CD14-positive monocyte (primary cell): ENCODE measurements at regions not wholly inside any gene's neighbourhood (a gene's known extent, or its start where the extent isn't known, plus 50 kb on each side); places are given as distances from the start of the nearest gene placed in this dataset.

Experiments
- DNase-seq, 3 donors: peaks; one replicate each; pipeline ENCODE4 v3.0.0-alpha.2; 2011 to 2022
- H2AFZ ChIP-seq: 2 replicates; pipeline ENCODE4 v1.6.0; 2012; ENCODE audit warnings: mild to moderate bottlenecking, low read depth, low read length, inconsistent platforms; ENCODE audit not compliant: insufficient read depth, poor library complexity, severe bottlenecking
- H3K27ac ChIP-seq, 2 donors: 1 replicate in 1 of 2; 2 replicates in 1 of 2; pipeline ENCODE4 v1.5.1; 2012 to 2013; ENCODE audit warnings: low read length in 2 of 2, control low read depth in 1 of 2, inconsistent platforms in 1 of 2, low read depth in 1 of 2, mild to moderate bottlenecking in 1 of 2
- H3K27me3 ChIP-seq, 2 donors: one replicate each; pipeline versions ENCODE4 v1.6.0 to v1.6.1; 2011 to 2013; ENCODE audit warnings: low read length in 2 of 2; ENCODE audit not compliant: control insufficient read depth in 2 of 2, insufficient read depth in 2 of 2
- H3K36me3 ChIP-seq, 2 donors: replicated peaks in 1 of 2; 1 replicate in 1 of 2; 2 replicates in 1 of 2; pipeline versions ENCODE4 v1.5.1 to v1.6.1; 2012 to 2013; ENCODE audit warnings: low read length in 2 of 2, control low read depth in 1 of 2, inconsistent platforms in 1 of 2, mild to moderate bottlenecking in 1 of 2; ENCODE audit not compliant: insufficient read depth in 2 of 2, control insufficient read depth in 1 of 2
- H3K4me1 ChIP-seq, 2 donors: 1 replicate in 1 of 2; 2 replicates in 1 of 2; pipeline versions ENCODE4 v1.5.1 to v1.6.1; 2012 to 2013; ENCODE audit warnings: low read length in 2 of 2, control low read depth in 1 of 2, inconsistent platforms in 1 of 2, mild to moderate bottlenecking in 1 of 2, moderate library complexity in 1 of 2; ENCODE audit not compliant: insufficient read depth in 2 of 2, control insufficient read depth in 1 of 2
- H3K4me2 ChIP-seq: replicated peaks from 2 replicates; pipeline ENCODE3; 2012; ENCODE audit warnings: low read length, moderate library complexity, mild to moderate bottlenecking; ENCODE audit not compliant: poor library complexity, severe bottlenecking; ENCODE audit errors: extremely low read depth
- H3K4me3 ChIP-seq, 3 experiments: fragments of 200-600 bp in 1 of 3; sonication (generic) in 1 of 3; replicated peaks in 1 of 3; 1 replicate in 2 of 3; 2 replicates in 1 of 3; pipeline ENCODE4 v1.5.1; 2011 to 2013; ENCODE audit warnings: low read length in 3 of 3, mild to moderate bottlenecking in 3 of 3, control low read depth in 2 of 3, low read depth in 2 of 3, inconsistent platforms in 1 of 3, moderate library complexity in 1 of 3
- H3K79me2 ChIP-seq: 2 replicates; pipeline ENCODE4 v1.6.0; 2012; ENCODE audit warnings: mild to moderate bottlenecking, control low read depth, inconsistent platforms, low read length, moderate library complexity; ENCODE audit not compliant: insufficient read depth
- H3K9ac ChIP-seq: 2 replicates; pipeline ENCODE4 v1.6.0; 2017; ENCODE audit warnings: low read length, mild to moderate bottlenecking; ENCODE audit not compliant: insufficient read depth, poor library complexity, severe bottlenecking
- H3K9me3 ChIP-seq, 2 donors: replicated peaks in 1 of 2; 1 replicate in 1 of 2; 2 replicates in 1 of 2; pipeline versions ENCODE4 v1.5.1 to v1.6.1; 2012 to 2013; ENCODE audit warnings: low read length in 2 of 2, control low read depth in 1 of 2; ENCODE audit not compliant: control insufficient read depth in 1 of 2, insufficient read depth in 1 of 2
- H4K20me1 ChIP-seq: 2 replicates; pipeline ENCODE4 v1.6.0; 2012; ENCODE audit warnings: mild to moderate bottlenecking, low read length, control low read depth, moderate library complexity; ENCODE audit not compliant: insufficient read depth
- H3K27ac Mint-ChIP-seq, 7 donors: one replicate each; pipeline ENCODE4 v1.8.0; 2020; ENCODE audit warnings: mild to moderate bottlenecking in 7 of 7, mixed read lengths in 7 of 7, moderate library complexity in 6 of 7, inconsistent platforms in 2 of 7
- H3K27me3 Mint-ChIP-seq, 3 donors: one replicate each; pipeline ENCODE4 v1.8.0; 2021 to 2022; ENCODE audit warnings: low read depth in 3 of 3, mild to moderate bottlenecking in 3 of 3, mixed read lengths in 3 of 3, moderate library complexity in 3 of 3, inconsistent platforms in 1 of 3
- H3K36me3 Mint-ChIP-seq, 2 donors: one replicate each; pipeline ENCODE4 v1.8.0; 2020; ENCODE audit warnings: mixed read lengths in 2 of 2, inconsistent platforms in 1 of 2, mild to moderate bottlenecking in 1 of 2
- H3K4me1 Mint-ChIP-seq: one replicate; pipeline ENCODE4 v1.8.0; 2020; ENCODE audit warnings: mild to moderate bottlenecking, mixed read lengths
- H3K4me3 Mint-ChIP-seq, 2 donors: one replicate each; pipeline ENCODE4 v1.8.0; 2020; ENCODE audit warnings: mild to moderate bottlenecking in 2 of 2, mixed read lengths in 2 of 2, moderate library complexity in 1 of 2
- H3K9me3 Mint-ChIP-seq, 7 donors: one replicate each; pipeline ENCODE4 v1.8.0; 2020 to 2022; ENCODE audit warnings: mixed read lengths in 7 of 7, mild to moderate bottlenecking in 6 of 7, moderate library complexity in 6 of 7, inconsistent platforms in 2 of 7
- WGBS: methylation state at CpG from one replicate; pipeline ENCODE4 v1.1.5; 2013; ENCODE audit warnings: missing lambda C conversion rate; ENCODE audit not compliant: insufficient coverage; 5-methylcytosine and 5-hydroxymethylcytosine counted together
- intact Hi-C, 2 donors: fragments of 100-400 bp; cut with micrococcal nuclease; formaldehyde crosslinking; loops; one replicate each; pipeline versions ENCODE4 v1.15.0 to v1.15.1; 2023
- TF ChIP-seq, protein P1 (sequence below): fragments of 200-600 bp; IDR thresholded peaks from one replicate; pipeline ENCODE4 v1.8.0; 2022; ENCODE audit warnings: antibody characterized with exemption, mild to moderate bottlenecking

DNA sequence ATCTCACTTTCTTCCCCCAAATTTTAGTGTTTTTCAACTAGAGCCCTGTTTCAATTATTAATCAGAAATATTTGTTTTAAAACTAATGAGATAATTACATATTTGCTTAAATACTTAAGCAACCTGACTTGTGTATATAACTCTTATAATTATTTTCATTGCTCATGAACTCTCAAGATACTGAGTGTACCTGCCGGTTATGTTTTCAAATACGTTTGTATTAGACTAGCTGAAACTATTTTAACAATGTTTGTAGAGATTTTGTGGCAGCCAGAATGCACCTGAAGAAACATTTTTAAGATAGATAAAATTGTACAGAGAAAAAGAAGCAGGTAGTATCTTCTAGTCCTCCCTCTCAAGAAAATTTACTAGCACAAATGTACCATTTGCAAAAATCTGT, 140.6 kb upstream of the CXADR start:
- no peaks in the 10 kb centered on the region for H3K27me3 ChIP-seq
- TF ChIP-seq, protein P1, sequence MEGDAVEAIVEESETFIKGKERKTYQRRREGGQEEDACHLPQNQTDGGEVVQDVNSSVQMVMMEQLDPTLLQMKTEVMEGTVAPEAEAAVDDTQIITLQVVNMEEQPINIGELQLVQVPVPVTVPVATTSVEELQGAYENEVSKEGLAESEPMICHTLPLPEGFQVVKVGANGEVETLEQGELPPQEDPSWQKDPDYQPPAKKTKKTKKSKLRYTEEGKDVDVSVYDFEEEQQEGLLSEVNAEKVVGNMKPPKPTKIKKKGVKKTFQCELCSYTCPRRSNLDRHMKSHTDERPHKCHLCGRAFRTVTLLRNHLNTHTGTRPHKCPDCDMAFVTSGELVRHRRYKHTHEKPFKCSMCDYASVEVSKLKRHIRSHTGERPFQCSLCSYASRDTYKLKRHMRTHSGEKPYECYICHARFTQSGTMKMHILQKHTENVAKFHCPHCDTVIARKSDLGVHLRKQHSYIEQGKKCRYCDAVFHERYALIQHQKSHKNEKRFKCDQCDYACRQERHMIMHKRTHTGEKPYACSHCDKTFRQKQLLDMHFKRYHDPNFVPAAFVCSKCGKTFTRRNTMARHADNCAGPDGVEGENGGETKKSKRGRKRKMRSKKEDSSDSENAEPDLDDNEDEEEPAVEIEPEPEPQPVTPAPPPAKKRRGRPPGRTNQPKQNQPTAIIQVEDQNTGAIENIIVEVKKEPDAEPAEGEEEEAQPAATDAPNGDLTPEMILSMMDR: no peak
- H3K9me3 ChIP-seq: no peaks in the 10 kb centered on the region
- no peak overlapping the region for H3K4me3 ChIP-seq
- Mint-ChIP-seq H3K9me3 (peaks cover 0 to 11% (median 7%) of the 10 kb centered on the region in 7 donors), H3K4me1 (no peaks in the 10 kb centered on the region), H3K4me3 (no peak overlapping the region), H3K27me3 (no peaks in the 10 kb centered on the region), H3K36me3 (no peaks in the 10 kb centered on the region), H3K27ac (no peak overlapping the region)
- no peaks in the 10 kb centered on the region for H4K20me1 ChIP-seq
- H2AFZ ChIP-seq: no peak overlapping the region
- intact Hi-C loops: no loop called here
- no CpG with 5 or more reads among the region's 2 CpGs for whole genome bisulfite sequencing
- DNase-seq: no peak
- H3K4me1 ChIP-seq: no peaks in the 10 kb centered on the region
- no peak overlapping the region for H3K4me2 ChIP-seq
- H3K36me3 ChIP-seq: no peaks in the 10 kb centered on the region
- H3K9ac ChIP-seq: no peak overlapping the region
- no peak overlapping the region for H3K27ac ChIP-seq
- H3K79me2 ChIP-seq: no peaks in the 10 kb centered on the region

DNA sequence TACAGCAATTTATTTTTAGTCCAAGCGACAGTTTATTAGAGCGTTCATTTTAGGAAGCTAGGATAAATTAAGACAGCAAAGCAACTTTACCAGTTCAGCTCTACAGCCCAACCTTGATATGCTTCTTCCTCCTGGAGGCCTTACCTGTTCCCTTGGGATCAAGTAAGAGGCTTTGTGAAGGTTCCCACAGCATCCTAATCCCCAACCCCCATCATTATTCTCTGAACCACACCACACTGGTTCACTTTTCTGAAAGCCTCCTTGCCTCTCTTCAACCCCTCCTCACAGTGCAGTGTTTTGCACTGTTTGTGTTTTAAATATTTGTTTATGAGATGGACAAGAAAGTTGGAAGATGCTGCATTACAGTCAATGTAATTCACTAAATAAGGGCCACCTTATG, 126.3 kb upstream of the CXADR start:
- no CpG with 5 or more reads among the region's 2 CpGs for WGBS
- H3K27ac Mint-ChIP-seq: no peak overlapping the region
- Histone ChIP-seq H3K4me2 (no peak overlapping the region), H3K4me1 (peaks cover 3 to 10% of the 10 kb centered on the region in 2 donors), H3K9me3 (no peaks in the 10 kb centered on the region), H3K9ac (no peak overlapping the region), H3K27me3 (no peaks in the 10 kb centered on the region), H3K36me3 (no peaks in the 10 kb centered on the region), H3K4me3 (no peak overlapping the region), H3K27ac (no peak overlapping the region), H3K79me2 (no peaks in the 10 kb centered on the region), H2AFZ (no peak overlapping the region), H4K20me1 (no peaks in the 10 kb centered on the region)
- TF ChIP-seq, protein P1: no peak
- H3K36me3 Mint-ChIP-seq: no peaks in the 10 kb centered on the region
- peaks cover 8% of the 10 kb centered on the region for H3K4me1 Mint-ChIP-seq
- H3K9me3 Mint-ChIP-seq: peaks cover 0 to 7% (median 3%) of the 10 kb centered on the region in 7 donors
- H3K4me3 Mint-ChIP-seq: no peak overlapping the region
- H3K27me3 Mint-ChIP-seq: peaks cover 0 to 6% (median 3%) of the 10 kb centered on the region in 3 donors
- intact Hi-C loops: loop anchor here (2.0 to 5.0 kb wide), 2 partner anchors 200 to 201 kb away; no protein-coding TSS in a partner anchor
- DNase-seq: no peak
